HepG2 (cell line): ENCODE measurements at regions not wholly inside any gene's neighbourhood (a gene's known extent, or its start where the extent isn't known, plus 50 kb on each side); places are given as distances from the start of the nearest gene placed in this dataset.

Source experiments
- ATAC-seq: fragments of 200-7000 bp; cut with Tn5 transposase; 3 replicates; pipeline ENCODE4 v1.9.1; 2020; ENCODE audit warnings: mild to moderate bottlenecking, moderate library complexity
- BruUV-seq: library from RNA; stranded (reverse); fragments of 400-500 nt; replicated peaks from 2 replicates; lab custom pipeline; 2021; lab: Mats Ljungman, UMichigan
- CTCF ChIA-PET: fragments of 300-600 bp; formaldehyde crosslinking; extraction: SDS; loops from one replicate; lab custom pipeline; 2021; ENCODE audit warnings: low total read pairs, inconsistent platforms, low intra/inter-chr PET ratio; lab: Yijun Ruan, JAX
- POLR2A ChIA-PET: fragments of 350-600 bp; sonication (Branson Sonifier 250); formaldehyde crosslinking; loops from one replicate; lab custom pipeline; 2020; ENCODE audit warnings: antibody characterized with exemption, inconsistent platforms; lab: Yijun Ruan, JAX
- DNase-seq: peaks from one replicate; pipeline ENCODE4 v3.0.0-alpha.2; 2015; ENCODE audit warnings: low spot score
- FAIRE-seq: peaks from 3 replicates; lab custom pipeline; 2011; peaks lifted over from hg19 to GRCh38; lab: Jason Lieb, UNC
- H2AFZ ChIP-seq: one replicate; pipeline ENCODE4 v1.6.1; 2011; ENCODE audit warnings: low read length, inconsistent platforms
- H3K27ac ChIP-seq: fragments of 300-600 bp; 3 replicates; pipeline ENCODE4 v1.8.0; 2011; ENCODE audit warnings: mixed run types, mild to moderate bottlenecking, mixed read lengths, low read length, inconsistent platforms; ENCODE audit not compliant: insufficient read depth; ENCODE audit errors: extremely low read length
- H3K27me3 ChIP-seq, 2 experiments: fragments of 200-600 bp in 1 of 2; 2 replicates in 1 of 2; 3 replicates in 1 of 2; pipeline versions ENCODE4 v1.6.0 to v1.8.0; 2011; ENCODE audit warnings: low read length in 2 of 2, mild to moderate bottlenecking in 2 of 2, moderate library complexity in 2 of 2, inconsistent platforms in 1 of 2; ENCODE audit not compliant: insufficient read depth in 2 of 2, control insufficient read depth in 1 of 2
- H3K36me3 ChIP-seq, 2 experiments: fragments of 200-600 bp in 1 of 2; replicated peaks in 1 of 2; 2 replicates in 1 of 2; 3 replicates in 1 of 2; pipeline versions ENCODE4 v1.5.1 to v1.8.0; 2011; ENCODE audit warnings: low read length in 2 of 2, inconsistent platforms in 1 of 2; ENCODE audit not compliant: insufficient read depth in 2 of 2, control insufficient read depth in 1 of 2
- H3K4me1 ChIP-seq: 2 replicates; pipeline ENCODE4 v1.5.1; 2012; ENCODE audit warnings: low read length, inconsistent platforms; ENCODE audit not compliant: insufficient read depth
- H3K4me2 ChIP-seq: 2 replicates; pipeline ENCODE4 v1.6.0; 2011; ENCODE audit warnings: low read depth, low read length, inconsistent platforms
- H3K4me3 ChIP-seq, 3 experiments: fragments of 200-600 bp in 1 of 3; sonication (generic), shearing (Covaris generic) in 1 of 3; replicated peaks in 1 of 3; 2 replicates each; pipeline ENCODE4 v1.5.1; 2011 to 2016; ENCODE audit warnings: low read length in 3 of 3, inconsistent platforms in 2 of 3, low read depth in 2 of 3, mild to moderate bottlenecking in 2 of 3, control low read depth in 1 of 3, mixed read lengths in 1 of 3; ENCODE audit not compliant: insufficient read depth in 1 of 3
- H3K79me2 ChIP-seq: one replicate; pipeline ENCODE4 v1.6.1; 2011; ENCODE audit warnings: low read length, inconsistent platforms; ENCODE audit not compliant: insufficient read depth
- H3K9ac ChIP-seq: 2 replicates; pipeline ENCODE4 v1.6.0; 2011; ENCODE audit warnings: mild to moderate bottlenecking, low read depth, low read length, inconsistent platforms; ENCODE audit not compliant: insufficient read depth
- H3K9me3 ChIP-seq: 2 replicates; pipeline ENCODE4 v1.5.1; 2012; ENCODE audit warnings: mild to moderate bottlenecking, low read length
- H4K20me1 ChIP-seq: 2 replicates; pipeline ENCODE4 v1.6.0; 2011; ENCODE audit warnings: inconsistent platforms, mild to moderate bottlenecking, low read length, moderate library complexity; ENCODE audit not compliant: insufficient read depth
- BHLHE40 ChIP-seq: IDR thresholded peaks from 2 replicates; pipeline ENCODE4 v1.6.1; 2011; ENCODE audit warnings: low read length, improper control_type of control experiment
- DDIT3 ChIP-seq: sonication (generic); formaldehyde crosslinking; IDR thresholded peaks from 2 replicates; pipeline ENCODE4 v1.4.0; 2020; ENCODE audit warnings: mild to moderate bottlenecking, missing genetic modification reagents
- DMAP1 ChIP-seq: IDR thresholded peaks from 2 replicates; pipeline ENCODE4 v1.6.1; 2016
- DR1 ChIP-seq: sonication (generic); formaldehyde crosslinking; IDR thresholded peaks from 2 replicates; pipeline ENCODE4 v1.8.0; 2021; ENCODE audit warnings: mild to moderate bottlenecking, missing genetic modification reagents, inconsistent platforms
- PHF20 ChIP-seq: sonication (generic); formaldehyde crosslinking; IDR thresholded peaks from 2 replicates; pipeline ENCODE4 v1.5.0; 2020; ENCODE audit warnings: mild to moderate bottlenecking, missing genetic modification reagents
- RORA ChIP-seq: sonication (generic); formaldehyde crosslinking; IDR thresholded peaks from 2 replicates; pipeline ENCODE4 v1.5.0; 2020; ENCODE audit warnings: mild to moderate bottlenecking, missing genetic modification reagents, moderate library complexity
- TRIM24 ChIP-seq: sonication (generic); formaldehyde crosslinking; IDR thresholded peaks from 2 replicates; pipeline ENCODE4 v1.8.0; 2022; ENCODE audit warnings: mild to moderate bottlenecking, missing genetic modification reagents
- ZNF10 ChIP-seq: sonication (generic); formaldehyde crosslinking; IDR thresholded peaks from 2 replicates; pipeline ENCODE4 v1.4.0; 2020; ENCODE audit warnings: mild to moderate bottlenecking, low read depth, missing genetic modification reagents, borderline replicate concordance
- ZNF609 ChIP-seq: sonication (generic); formaldehyde crosslinking; IDR thresholded peaks from 2 replicates; pipeline ENCODE4 v1.4.0; 2020; ENCODE audit warnings: mild to moderate bottlenecking, missing genetic modification reagents, borderline replicate concordance
- ZNF891 ChIP-seq: sonication (generic); formaldehyde crosslinking; IDR thresholded peaks from 2 replicates; pipeline ENCODE4 v1.5.0; 2020; ENCODE audit warnings: mild to moderate bottlenecking, missing genetic modification reagents
- WGBS: methylation state at CpG from one replicate; pipeline ENCODE4 v1.1.6; 2017; ENCODE audit warnings: low lambda C conversion rate; 5-methylcytosine and 5-hydroxymethylcytosine counted together
- in situ Hi-C: cut with HindIII; loops from 2 replicates; pipeline ENCODE4 v1.10.0; 2017; ENCODE audit warnings: low pct_unique_long_range_greater_than_20kb; ENCODE audit not compliant: extremely low pct_ligation_motif_present
- intact Hi-C: fragments of 100-400 bp; cut with micrococcal nuclease; formaldehyde crosslinking; loops from one replicate; pipeline ENCODE4 v1.10.0; 2022; ENCODE audit not compliant: unreplicated experiment

DNA sequence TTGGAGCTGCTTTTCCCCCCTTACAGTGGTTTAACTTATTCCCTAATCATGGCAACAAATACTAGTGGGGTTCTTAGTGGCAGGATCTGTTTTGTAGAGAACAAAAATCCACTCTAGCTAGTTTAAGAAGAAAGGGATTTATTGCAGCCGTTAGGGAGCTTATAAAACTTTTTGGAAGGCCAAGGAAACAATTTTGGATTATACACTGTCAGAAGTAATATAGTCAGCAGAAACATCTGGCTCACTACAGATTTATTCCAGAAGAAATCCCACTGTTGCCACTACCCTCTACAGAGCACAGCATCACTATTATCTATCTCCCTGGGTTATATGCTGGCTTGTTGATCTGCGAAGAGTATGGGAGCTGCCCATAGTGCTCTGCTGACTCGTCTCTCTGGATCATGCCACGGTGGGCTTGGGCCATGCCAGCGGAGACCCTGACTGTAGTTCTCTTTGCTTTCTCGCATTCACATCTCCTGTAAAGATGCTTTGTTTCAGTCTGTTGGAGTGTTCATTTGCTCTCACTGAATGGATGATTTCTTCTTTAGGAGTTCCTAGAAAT lies 107.5 kb downstream of the ODF2L start:
- POLR2A ChIA-PET: no interaction called here
- H3K4me2 ChIP-seq: no peak overlapping the region
- TF ChIP-seq RORA (CRISPR knock-in tag) (no peak), PHF20 (CRISPR knock-in tag) (no peak), DR1 (CRISPR knock-in tag) (no peak), ZNF891 (CRISPR knock-in tag) (no peak), DDIT3 (no peak), ZNF609 (CRISPR knock-in tag) (no peak), TRIM24 (CRISPR knock-in tag) (no peak), ZNF10 (CRISPR knock-in tag) (no peak), BHLHE40 (no peak), DMAP1 (CRISPR knock-in tag) (no peak)
- TF ChIP-seq, all 625 proteins: peak for 0
- CTCF ChIA-PET: no interaction called here
- H3K79me2 ChIP-seq: no peaks in the 10 kb centered on the region
- intact Hi-C loops (no loop called here), in situ Hi-C loops (no loop called here)
- WGBS: 1% methylated on average over 6 of the region's 6 CpGs
- BruUV-seq: no TSS peak
- FAIRE-seq: no peak
- H3K9ac ChIP-seq: no peak overlapping the region
- no peaks in the 10 kb centered on the region for H3K4me1 ChIP-seq
- H3K27ac ChIP-seq: no peak overlapping the region
- no peak for ATAC-seq
- no peaks in the 10 kb centered on the region for H3K27me3 ChIP-seq
- H3K9me3 ChIP-seq: no peaks in the 10 kb centered on the region
- H3K36me3 ChIP-seq: no peaks in the 10 kb centered on the region
- no peaks in the 10 kb centered on the region for H4K20me1 ChIP-seq
- DNase-seq: no peak
- H2AFZ ChIP-seq: no peak overlapping the region
- H3K4me3 ChIP-seq: no peak overlapping the region
